Activated CD4-positive, alpha-beta T cell treated with anti-CD3 and anti-CD28 coated beads for 36 hours (primary cell): ENCODE measurements at regions not wholly inside any gene's neighbourhood (a gene's known extent, or its start where the extent isn't known, plus 50 kb on each side); places are given as distances from the start of the nearest gene placed in this dataset.

Source experiments
- ATAC-seq: fragments of 200-7000 bp; cut with Tn5 transposase; one replicate; pipeline ENCODE4 v1.10.0; 2021; ENCODE audit warnings: mild to moderate bottlenecking, moderate library complexity
- CTCF ChIA-PET: fragments of 350-600 bp; sonication (Branson Sonifier 250); formaldehyde crosslinking; loops from one replicate; lab custom pipeline; 2021; ENCODE audit warnings: antibody characterized with exemption; lab: Charles Lee
- POLR2A ChIA-PET: fragments of 350-600 bp; sonication (Branson Sonifier 250); formaldehyde crosslinking; loops from one replicate; lab custom pipeline; 2021; ENCODE audit warnings: antibody characterized with exemption, inconsistent platforms; lab: Charles Lee
- DNase-seq: peaks from one replicate; pipeline ENCODE4 v3.0.0-alpha.2; 2020
- H3K27ac Mint-ChIP-seq: one replicate; pipeline ENCODE4 v1.8.0; 2021; ENCODE audit warnings: mixed read lengths
- H3K27me3 Mint-ChIP-seq: one replicate; pipeline ENCODE4 v1.8.0; 2021; ENCODE audit warnings: mixed read lengths
- H3K36me3 Mint-ChIP-seq: one replicate; pipeline ENCODE4 v1.8.0; 2021; ENCODE audit warnings: low read depth, mixed read lengths
- H3K4me1 Mint-ChIP-seq: one replicate; pipeline ENCODE4 v1.8.0; 2021; ENCODE audit warnings: mixed read lengths
- H3K4me3 Mint-ChIP-seq: one replicate; pipeline ENCODE4 v1.8.0; 2021; ENCODE audit warnings: mild to moderate bottlenecking, moderate library complexity, mixed read lengths
- H3K9me3 Mint-ChIP-seq: one replicate; pipeline ENCODE4 v1.8.0; 2021; ENCODE audit warnings: low read depth, mixed read lengths
- intact Hi-C, 2 experiments: fragments of 100-400 bp; cut with DNase I in 1 of 2; cut with micrococcal nuclease in 1 of 2; formaldehyde crosslinking; loops; one replicate each; pipeline versions ENCODE4 v1.14.2 to v1.15.1; 2022 to 2024; cut with DNase I, micrococcal nuclease

DNA sequence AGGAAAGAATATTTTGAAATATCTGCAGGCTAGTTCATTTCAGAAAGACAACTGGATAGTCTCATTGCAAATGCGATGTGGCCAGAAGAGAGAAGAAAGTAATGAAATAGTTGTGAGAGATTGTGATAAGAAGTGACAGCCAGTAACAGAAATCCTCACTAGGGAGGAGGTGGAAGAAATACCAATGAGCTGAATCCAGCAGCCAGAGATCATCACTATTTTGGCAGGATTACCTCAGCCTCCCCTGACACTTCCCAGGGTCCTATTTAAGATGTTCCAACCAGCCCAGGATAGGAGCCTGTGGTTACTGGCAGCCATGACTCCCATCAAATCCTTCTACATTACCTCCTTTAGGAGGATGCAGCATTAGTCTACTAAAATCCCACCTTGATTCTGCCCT lies 76.7 kb upstream of the ARHGAP24 start:
- POLR2A ChIA-PET, result no interaction called here
- intact Hi-C loops, result no loop called here
- CTCF ChIA-PET, result no interaction called here
- Mint-ChIP-seq H3K27ac (no peak overlapping the region), H3K27me3 (peaks cover 2% of the 10 kb centered on the region), H3K4me1 (peaks cover 3% of the 10 kb centered on the region), H3K4me3 (no peak overlapping the region), H3K9me3 (no peaks in the 10 kb centered on the region), H3K36me3 (no peaks in the 10 kb centered on the region)
- ATAC-seq (no peak), DNase-seq (no peak)

DNA sequence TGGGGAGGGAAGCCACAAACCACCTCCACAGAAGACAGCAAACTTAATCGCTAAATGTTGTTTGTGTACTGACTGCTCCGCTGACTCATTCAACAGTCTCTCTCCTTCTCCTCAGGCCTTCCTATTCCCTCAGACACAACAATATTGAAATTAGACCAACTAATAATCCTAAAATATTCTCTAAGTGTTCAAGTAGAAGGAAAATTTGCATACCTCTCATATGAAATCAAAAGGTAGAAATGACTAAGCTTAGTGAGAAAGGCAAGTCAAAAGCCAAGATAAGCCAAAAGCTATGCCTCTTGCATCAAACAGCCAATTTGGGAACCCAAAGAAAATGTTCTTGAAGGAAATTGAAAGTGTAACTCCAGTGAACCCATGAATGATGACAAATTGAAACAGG lies 75.7 kb upstream of the ARHGAP24 start:
- ATAC-seq, result no peak
- CTCF ChIA-PET, result no interaction called here
- Mint-ChIP-seq H3K4me3 (no peak overlapping the region), H3K27ac (no peak overlapping the region), H3K36me3 (no peaks in the 10 kb centered on the region), H3K4me1 (peaks cover 3% of the 10 kb centered on the region), H3K27me3 (peaks cover 2% of the 10 kb centered on the region), H3K9me3 (no peaks in the 10 kb centered on the region)
- intact Hi-C loops, result no loop called here
- no peak for DNase-seq
- POLR2A ChIA-PET, result no interaction called here

GRCh38 chr4:85402371-85402770 lies 72.6 kb upstream of the ARHGAP24 start:
- Mint-ChIP-seq H3K9me3 (no peaks in the 10 kb centered on the region), H3K4me3 (no peak overlapping the region), H3K27me3 (no peaks in the 10 kb centered on the region), H3K36me3 (no peaks in the 10 kb centered on the region), H3K4me1 (peaks cover 3% of the 10 kb centered on the region), H3K27ac (no peak overlapping the region)
- no peak for ATAC-seq
- POLR2A ChIA-PET, result no interaction called here
- intact Hi-C loops, result no loop called here
- CTCF ChIA-PET, result no interaction called here
- DNase-seq, result no peak

DNA sequence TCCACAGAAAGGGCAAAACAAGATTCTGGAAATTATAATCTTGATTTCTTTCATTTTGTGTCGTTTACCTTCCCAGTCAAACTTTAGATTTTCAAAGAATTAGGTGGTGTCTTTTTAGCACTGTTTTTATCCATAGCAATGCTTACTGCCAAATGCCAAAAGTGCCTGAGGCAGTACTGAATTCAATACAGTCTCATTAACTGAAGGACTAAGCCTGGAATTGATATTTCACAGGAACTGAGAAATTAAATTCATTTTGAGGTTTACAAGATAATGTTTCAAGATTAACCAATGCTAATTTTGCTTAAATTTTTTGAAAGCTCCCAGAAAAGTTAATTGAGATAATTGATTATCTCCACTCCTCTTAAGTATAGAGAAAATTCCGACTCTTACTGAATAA lies 68.8 kb upstream of the ARHGAP24 start:
- ATAC-seq (no peak), DNase-seq (no peak)
- H3K9me3 Mint-ChIP-seq, result no peaks in the 10 kb centered on the region
- no peak overlapping the region for H3K27ac Mint-ChIP-seq
- no peaks in the 10 kb centered on the region for H3K27me3 Mint-ChIP-seq
- intact Hi-C loops, result no loop called here
- H3K4me3 Mint-ChIP-seq, result no peak overlapping the region
- no peaks in the 10 kb centered on the region for H3K4me1 Mint-ChIP-seq
- ChIA-PET POLR2A (no interaction called here), CTCF (no interaction called here)
- H3K36me3 Mint-ChIP-seq, result no peaks in the 10 kb centered on the region

- Mint-ChIP-seq H3K27me3 (no peaks in the 10 kb centered on the region), H3K27ac (no peak overlapping the region), H3K9me3 (no peaks in the 10 kb centered on the region), H3K36me3 (no peaks in the 10 kb centered on the region), H3K4me3 (no peak overlapping the region), H3K4me1 (no peaks in the 10 kb centered on the region)
- no peak for ATAC-seq
- intact Hi-C loops, result no loop called here
- POLR2A ChIA-PET, result no interaction called here
- CTCF ChIA-PET, result no interaction called here
- DNase-seq, result no peak
These were observed 67.4 kb upstream of the ARHGAP24 start for GRCh38 chr4:85407546-85407945.

- DNase-seq, result no peak
- ChIA-PET POLR2A (no interaction called here), CTCF (no interaction called here)
- ATAC-seq, result no peak
- H3K4me1 Mint-ChIP-seq, result no peaks in the 10 kb centered on the region
- no peaks in the 10 kb centered on the region for H3K9me3 Mint-ChIP-seq
- no peaks in the 10 kb centered on the region for H3K27me3 Mint-ChIP-seq
- no peak overlapping the region for H3K27ac Mint-ChIP-seq
- no peak overlapping the region for H3K4me3 Mint-ChIP-seq
- intact Hi-C loops, result no loop called here
- H3K36me3 Mint-ChIP-seq, result no peaks in the 10 kb centered on the region
These were observed 66.6 kb upstream of the ARHGAP24 start for GRCh38 chr4:85408301-85408700.

DNA sequence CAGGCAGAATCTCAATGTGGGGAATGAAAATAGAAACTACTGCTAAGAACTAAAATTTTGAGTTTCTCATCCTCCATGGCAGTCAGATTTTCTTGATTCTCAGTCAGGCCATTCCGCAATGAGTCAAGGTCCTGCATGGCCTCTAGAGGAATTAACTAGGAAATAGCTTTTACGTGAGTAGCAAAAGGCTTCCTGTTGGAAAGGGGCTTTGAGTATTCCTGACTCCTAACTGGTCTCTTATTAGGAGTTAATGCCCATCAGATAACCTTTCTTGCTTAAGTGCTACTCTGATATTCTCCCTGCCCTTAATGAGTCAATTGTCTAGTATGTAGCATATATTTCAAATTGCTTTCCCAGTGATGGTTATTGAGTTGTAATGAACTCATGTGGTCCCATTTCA lies 65.7 kb upstream of the ARHGAP24 start:
- H3K4me1 Mint-ChIP-seq, result no peaks in the 10 kb centered on the region
- no peaks in the 10 kb centered on the region for H3K27me3 Mint-ChIP-seq
- no peak overlapping the region for H3K4me3 Mint-ChIP-seq
- CTCF ChIA-PET, result no interaction called here
- H3K36me3 Mint-ChIP-seq, result no peaks in the 10 kb centered on the region
- POLR2A ChIA-PET, result no interaction called here
- DNase-seq, result no peak
- H3K27ac Mint-ChIP-seq, result no peak overlapping the region
- intact Hi-C loops, result no loop called here
- H3K9me3 Mint-ChIP-seq, result no peaks in the 10 kb centered on the region
- no peak for ATAC-seq

DNA sequence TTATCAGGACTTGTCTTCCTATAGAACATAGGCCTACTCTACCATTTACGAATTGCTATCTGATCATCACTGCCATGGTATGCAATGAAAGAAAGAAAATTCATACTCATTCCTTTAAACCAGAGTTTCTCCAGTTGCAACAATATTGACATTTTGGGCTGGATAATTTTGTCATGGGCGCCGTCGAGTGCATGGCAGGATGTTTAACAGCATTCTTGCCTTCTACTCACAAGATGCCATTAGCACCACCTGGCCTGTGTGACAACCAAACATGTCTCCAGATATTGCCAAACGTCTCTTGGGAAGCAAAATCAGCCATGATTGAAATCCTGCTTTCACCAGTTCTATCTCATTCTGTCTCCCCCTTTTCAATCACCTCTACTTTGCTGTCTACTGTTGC lies 63.6 kb upstream of the ARHGAP24 start:
- intact Hi-C loops, result no loop called here
- Mint-ChIP-seq H3K27ac (no peak overlapping the region), H3K4me1 (no peaks in the 10 kb centered on the region), H3K36me3 (no peaks in the 10 kb centered on the region), H3K9me3 (no peaks in the 10 kb centered on the region), H3K4me3 (no peak overlapping the region), H3K27me3 (no peaks in the 10 kb centered on the region)
- ChIA-PET CTCF (no interaction called here), POLR2A (no interaction called here)
- DNase-seq (no peak), ATAC-seq (no peak)

GRCh38 chr4:85414972-85415371 lies 60.0 kb upstream of the ARHGAP24 start:
- Mint-ChIP-seq H3K36me3 (no peaks in the 10 kb centered on the region), H3K9me3 (no peaks in the 10 kb centered on the region), H3K4me3 (no peak overlapping the region), H3K27ac (no peak overlapping the region), H3K27me3 (no peaks in the 10 kb centered on the region), H3K4me1 (no peaks in the 10 kb centered on the region)
- DNase-seq (no peak), ATAC-seq (no peak)
- CTCF ChIA-PET, result no interaction called here
- POLR2A ChIA-PET, result no interaction called here
- intact Hi-C loops, result no loop called here

- DNase-seq (no peak), ATAC-seq (no peak)
- no peaks in the 10 kb centered on the region for H3K27me3 Mint-ChIP-seq
- no peaks in the 10 kb centered on the region for H3K9me3 Mint-ChIP-seq
- intact Hi-C loops, result no loop called here
- H3K27ac Mint-ChIP-seq, result no peak overlapping the region
- no peak overlapping the region for H3K4me3 Mint-ChIP-seq
- ChIA-PET POLR2A (no interaction called here), CTCF (no interaction called here)
- H3K36me3 Mint-ChIP-seq, result no peaks in the 10 kb centered on the region
- H3K4me1 Mint-ChIP-seq, result no peaks in the 10 kb centered on the region
These were observed 58.9 kb upstream of the ARHGAP24 start for GRCh38 chr4:85416094-85416493.

GRCh38 chr4:85419103-85419502 lies 55.8 kb upstream of the ARHGAP24 start:
- H3K4me1 Mint-ChIP-seq, result no peaks in the 10 kb centered on the region
- CTCF ChIA-PET, result no interaction called here
- ATAC-seq, result no peak
- H3K4me3 Mint-ChIP-seq, result no peak overlapping the region
- intact Hi-C loops, result no loop called here
- H3K27ac Mint-ChIP-seq, result no peak overlapping the region
- no peaks in the 10 kb centered on the region for H3K27me3 Mint-ChIP-seq
- no peak for DNase-seq
- no peaks in the 10 kb centered on the region for H3K9me3 Mint-ChIP-seq
- POLR2A ChIA-PET, result no interaction called here
- no peaks in the 10 kb centered on the region for H3K36me3 Mint-ChIP-seq

- DNase-seq, result no peak
- no peak overlapping the region for H3K27ac Mint-ChIP-seq
- H3K27me3 Mint-ChIP-seq, result no peaks in the 10 kb centered on the region
- H3K4me3 Mint-ChIP-seq, result no peak overlapping the region
- POLR2A ChIA-PET, result no interaction called here
- no peaks in the 10 kb centered on the region for H3K36me3 Mint-ChIP-seq
- H3K9me3 Mint-ChIP-seq, result no peaks in the 10 kb centered on the region
- ATAC-seq, result no peak
- no peaks in the 10 kb centered on the region for H3K4me1 Mint-ChIP-seq
- intact Hi-C loops, result no loop called here
- CTCF ChIA-PET, result interaction anchor here (0.6 kb wide), 1 partner anchor 756 kb away, joined by 3 read pairs; no protein-coding TSS in a partner anchor
These were observed 54.1 kb upstream of the ARHGAP24 start for GRCh38 chr4:85420831-85421230.

DNA sequence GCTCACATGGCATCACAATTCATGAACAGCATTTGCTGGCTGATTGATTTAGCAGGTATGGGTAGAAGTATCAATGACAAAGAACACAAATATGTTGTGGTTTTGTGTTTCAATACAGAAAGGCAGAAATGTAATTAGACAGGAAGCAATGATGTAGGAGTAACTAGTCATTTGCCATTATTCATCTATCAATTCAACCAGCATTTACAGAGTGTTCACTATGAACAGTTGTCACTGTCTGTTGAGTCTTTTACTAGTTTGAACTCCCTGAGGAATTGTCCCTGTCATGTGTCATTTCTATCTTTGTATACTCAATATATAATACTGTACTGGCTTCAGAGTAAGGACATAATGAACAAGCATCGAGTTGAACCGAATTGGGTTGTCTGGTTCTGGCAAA lies 51.5 kb upstream of the ARHGAP24 start:
- ATAC-seq (no peak), DNase-seq (no peak)
- Mint-ChIP-seq H3K27me3 (no peaks in the 10 kb centered on the region), H3K36me3 (no peaks in the 10 kb centered on the region), H3K4me3 (no peak overlapping the region), H3K27ac (no peak overlapping the region), H3K4me1 (no peaks in the 10 kb centered on the region), H3K9me3 (no peaks in the 10 kb centered on the region)
- CTCF ChIA-PET, result no interaction called here
- POLR2A ChIA-PET, result no interaction called here
- intact Hi-C loops, result no loop called here
